Calu3 (cell line): ENCODE measurements at regions not wholly inside any gene's neighbourhood (a gene's known extent, or its start where the extent isn't known, plus 50 kb on each side); places are given as distances from the start of the nearest gene placed in this dataset.

Experiments used
- BruUV-seq: library from RNA; stranded (reverse); fragments of 400-500 nt; replicated peaks from 2 replicates; lab custom pipeline; 2021; lab: Mats Ljungman, UMichigan
- CTCF ChIA-PET: fragments of 300-600 bp; sonication (Branson Sonifier 250); formaldehyde crosslinking; loops from one replicate; lab custom pipeline; 2022; ENCODE audit warnings: antibody characterized with exemption; lab: Charles Lee
- DNase-seq: peaks from one replicate; pipeline ENCODE4 v3.0.0; 2022
- H3K27ac Mint-ChIP-seq: one replicate; pipeline ENCODE4 v1.8.0; 2022; ENCODE audit warnings: mixed read lengths; ENCODE audit not compliant: unreplicated experiment
- H3K27me3 Mint-ChIP-seq: one replicate; pipeline ENCODE4 v1.8.0; 2022; ENCODE audit warnings: mixed read lengths; ENCODE audit not compliant: unreplicated experiment
- H3K36me3 Mint-ChIP-seq: one replicate; pipeline ENCODE4 v1.8.0; 2022; ENCODE audit warnings: mild to moderate bottlenecking, moderate library complexity, mixed read lengths; ENCODE audit not compliant: insufficient read depth, unreplicated experiment
- H3K4me1 Mint-ChIP-seq: one replicate; pipeline ENCODE4 v1.8.0; 2022; ENCODE audit warnings: mild to moderate bottlenecking, low read depth, mixed read lengths; ENCODE audit not compliant: unreplicated experiment
- H3K4me3 Mint-ChIP-seq: one replicate; pipeline ENCODE4 v1.8.0; 2022; ENCODE audit warnings: mild to moderate bottlenecking, low read depth, moderate library complexity, mixed read lengths; ENCODE audit not compliant: unreplicated experiment
- H3K9me3 Mint-ChIP-seq: one replicate; pipeline ENCODE4 v1.8.0; 2022; ENCODE audit warnings: low read depth, mixed read lengths; ENCODE audit not compliant: unreplicated experiment
- CTCF ChIP-seq: fragments of 200-600 bp; IDR thresholded peaks from one replicate; pipeline ENCODE4 v1.8.0; 2022; ENCODE audit warnings: antibody characterized with exemption; ENCODE audit not compliant: unreplicated experiment
- intact Hi-C: fragments of 100-400 bp; cut with micrococcal nuclease; formaldehyde crosslinking; loops from one replicate; pipeline ENCODE4 v1.10.0; 2022; ENCODE audit not compliant: unreplicated experiment

- Mint-ChIP-seq H3K36me3 (peaks cover 10% of the 10 kb centered on the region), H3K27ac (peak overlapping the region; percentile 87), H3K9me3 (no peaks in the 10 kb centered on the region), H3K4me1 (peaks cover 27% of the 10 kb centered on the region), H3K27me3 (no peaks in the 10 kb centered on the region), H3K4me3 (peak overlapping the region; percentile 41)
- TF ChIP-seq CTCF: no peak
- CTCF ChIA-PET: interaction anchor here (0.6 to 1.4 kb wide), 4 partner anchors 17 to 235 kb away, joined by 3 read pairs; partner anchors contain the start of gene DUSP6
- intact Hi-C loops: loop anchor here (1.0 to 2.0 kb wide), 3 partner anchors 44 to 236 kb away; no protein-coding TSS in a partner anchor
- peak; percentile 88 for DNase-seq
- no TSS peak for BruUV-seq
These were observed 234.8 kb downstream of the DUSP6 start for GRCh38 chr12:89117448-89118034.

GRCh38 chr12:89111964-89112363, 240.3 kb downstream of the DUSP6 start:
- BruUV-seq: no TSS peak
- Mint-ChIP-seq H3K9me3 (no peaks in the 10 kb centered on the region), H3K36me3 (no peaks in the 10 kb centered on the region), H3K4me1 (peaks cover 7% of the 10 kb centered on the region), H3K27me3 (no peaks in the 10 kb centered on the region), H3K4me3 (no peak overlapping the region), H3K27ac (no peak overlapping the region)
- no peak for TF ChIP-seq CTCF
- no peak for DNase-seq
- CTCF ChIA-PET: no interaction called here
- intact Hi-C loops: no loop called here

- Mint-ChIP-seq H3K27ac (no peak overlapping the region), H3K9me3 (no peaks in the 10 kb centered on the region)
- no TSS peak for BruUV-seq
These were observed 244.0 kb downstream of the DUSP6 start for GRCh38 chr12:89108265-89108664.

GRCh38 chr12:89106950-89107349, 245.4 kb downstream of the DUSP6 start:
- Mint-ChIP-seq H3K4me1 (no peaks in the 10 kb centered on the region), H3K9me3 (no peaks in the 10 kb centered on the region)
- intact Hi-C loops: no loop called here

More at GRCh38 chr12:89108265-89108664, 244.0 kb downstream of the DUSP6 start:
- no peaks in the 10 kb centered on the region for H3K27me3 Mint-ChIP-seq
- no peak for TF ChIP-seq CTCF
- H3K36me3 Mint-ChIP-seq: no peaks in the 10 kb centered on the region
- H3K4me1 Mint-ChIP-seq: no peaks in the 10 kb centered on the region
- intact Hi-C loops: no loop called here
- H3K4me3 Mint-ChIP-seq: no peak overlapping the region
- DNase-seq: no peak
- CTCF ChIA-PET: no interaction called here

More at GRCh38 chr12:89106950-89107349, 245.4 kb downstream of the DUSP6 start:
- H3K27me3 Mint-ChIP-seq: no peaks in the 10 kb centered on the region
- BruUV-seq: no TSS peak
- CTCF ChIA-PET: no interaction called here
- no peak for DNase-seq
- H3K27ac Mint-ChIP-seq: no peak overlapping the region
- no peak overlapping the region for H3K4me3 Mint-ChIP-seq
- H3K36me3 Mint-ChIP-seq: no peaks in the 10 kb centered on the region
- TF ChIP-seq CTCF: no peak
